ENCODE measurements at regions not wholly inside any gene's neighbourhood (a gene's known extent, or its start where the extent isn't known, plus 50 kb on each side); places are given as distances from the start of the nearest gene placed in this dataset.
A peak's percentile ranks its signal among the peaks of the same experiment; 100 is the strongest.

GRCh38 chrX:14448406-14448805 lies 80.9 kb upstream of the GLRA2 start:
- Histone ChIP-seq H2BK20ac (ENCODE audit: low read depth, low read length) (no peak overlapping the region), H2AFZ (replicated peaks; ENCODE audit: low read length, poor library complexity) (no peak overlapping the region), H3K4me1 (ENCODE audit: control insufficient read depth, insufficient read depth, low read length) (no peaks in the 10 kb centered on the region), H3K9me1 (ENCODE audit: insufficient read depth, low read length) (no peaks in the 10 kb centered on the region), H3K18ac (ENCODE audit: low read depth, low read length) (no peak overlapping the region), H3K36me3 (ENCODE audit: control insufficient read depth, insufficient read depth, low read length) (no peaks in the 10 kb centered on the region), H3K14ac (replicated peaks; ENCODE audit: low read depth, low read length) (no peak overlapping the region), H2BK15ac (ENCODE audit: low read depth, low read length) (no peak overlapping the region), H3K79me1 (ENCODE audit: low read depth in 1 of 2, low read length in 2 of 2) (no peaks in the 10 kb centered on the region), H3K4me2 (ENCODE audit: low read depth, low read length) (no peak overlapping the region), H2AK9ac (replicated peaks; ENCODE audit: low read depth, low read length, poor library complexity) (no peak overlapping the region), H2BK120ac (ENCODE audit: low read depth, low read length) (no peak overlapping the region), H4K20me1 (ENCODE audit: insufficient read depth, low read length) (no peaks in the 10 kb centered on the region), H3K9ac (ENCODE audit: low read depth, low read length) (no peak overlapping the region), H3K4ac (ENCODE audit: low read depth, low read length) (no peak overlapping the region), H4K8ac (ENCODE audit: low read depth in 2 of 2, low read length in 2 of 2) (no peak overlapping the region), H2BK5ac (ENCODE audit: low read depth, low read length, poor library complexity, severe bottlenecking) (no peak overlapping the region), H3K4me3 (ENCODE audit: insufficient read depth, low read depth, low read length) (no peak overlapping the region), H3K27me3 (ENCODE audit: control insufficient read depth, insufficient read depth, low read length) (no peaks in the 10 kb centered on the region), H4K91ac (ENCODE audit: insufficient read depth, low read depth, low read length) (no peak overlapping the region), H3K56ac (ENCODE audit: extremely low read depth, insufficient read depth, low read length) (no peak overlapping the region), H4K5ac (ENCODE audit: low read depth, low read length) (no peak overlapping the region), H2AK5ac (ENCODE audit: low read depth, low read length) (no peak overlapping the region), H3K23ac (ENCODE audit: low read depth, low read length) (no peak overlapping the region), H3K27ac (ENCODE audit: insufficient read depth, low read length) (no peak overlapping the region), H3K9me3 (ENCODE audit: control insufficient read depth, insufficient read depth, low read length) (no peaks in the 10 kb centered on the region; the same call in 1 of the 2 replicates)
- intact Hi-C loops (cut with micrococcal nuclease) (no loop called here), dilution Hi-C loops (cut with HindIII; ENCODE audit: low sequenced_read_pairs, unreplicated experiment) (no loop called here), in situ Hi-C loops (cut with MboI; ENCODE audit: low sequenced_read_pairs) (no loop called here)
- ChIA-PET POLR2A (ENCODE audit: unreplicated experiment) (no interaction called here), CTCF (no interaction called here)
- TF ChIP-seq CHD1 (IDR thresholded peaks at IDR 0.05; ENCODE audit: low read depth, low read length) (no peak), NFE2L2 (IDR thresholded peaks at IDR 0.05; ENCODE audit: low read depth, low read length) (peak; percentile 51)
- ATAC-seq (ENCODE audit: low read depth) (no peak), DNase-seq (no peak)
- no TSS peak for BruUV-seq (replicated peaks)
- WGBS, 2 experiments (ENCODE audit: extremely low coverage in 2 of 2, insufficient read length in 1 of 2) = 60% methylated on average over 1 of the region's 9 CpGs; no CpG with 5 or more reads in 1 of the 2 experiments
